ENCODE measurements at regions not wholly inside any gene's neighbourhood (a gene's known extent, or its start where the extent isn't known, plus 50 kb on each side); places are given as distances from the start of the nearest gene placed in this dataset.

DNA sequence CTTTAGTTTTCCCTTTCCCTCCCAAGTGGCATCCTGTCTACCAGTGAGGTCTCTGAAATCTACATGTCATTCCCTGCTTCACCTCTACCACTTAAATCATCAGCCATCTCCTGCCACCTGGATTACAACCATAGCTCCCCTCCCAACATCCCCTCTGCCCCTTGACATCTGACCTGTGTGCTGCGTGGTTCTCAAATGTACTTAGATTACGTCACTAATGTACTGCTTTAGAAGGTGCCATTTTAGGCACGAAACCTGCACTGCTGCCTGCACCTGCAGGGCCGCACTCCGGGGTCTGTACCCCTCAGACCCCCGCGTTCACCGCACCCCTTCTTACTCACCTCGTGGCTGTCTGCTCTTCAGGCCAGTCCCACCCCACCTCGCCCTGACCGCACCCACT is 395.1 kb upstream of the MYT1L start:
- TF ChIP-seq CTCF (IDR thresholded peaks at IDR 0.05; ENCODE audit: insufficient read depth, low read length, poor library complexity, severe bottlenecking) (no peak), EZH2phosphoT487 (conservative IDR thresholded peaks at IDR 0.05; ENCODE audit: low read length) (no peak)

All from SU-DHL-6 (cell line).